Heart right ventricle (tissue), 16 donors: ENCODE measurements at regions not wholly inside any gene's neighbourhood (a gene's known extent, or its start where the extent isn't known, plus 50 kb on each side); places are given as distances from the start of the nearest gene placed in this dataset.
"Not testable (repeated sequence)": the region's sequence is repeated elsewhere in the genome, so short reads cannot be mapped to it uniquely, and the experiment has no call there.

ENCODE experiments used
- ATAC-seq, 8 donors: fragments of 200-7000 bp; cut with Tn5 transposase; one replicate each; pipeline ENCODE4 v1.9.1; 2020; ENCODE audit warnings: mild to moderate bottlenecking in 8 of 8, moderate library complexity in 8 of 8, moderate number of reproducible peaks in 1 of 8
- DNase-seq, 2 donors: peaks; one replicate each; pipeline ENCODE4 v3.0.0-alpha.2; 2020
- H3K27ac ChIP-seq, 10 donors: fragments of 200-600 bp; sonication (generic) in 2 of 10; one replicate each; pipeline versions ENCODE4 v1.5.0 to v1.8.0; 2020 to 2022; ENCODE audit warnings: mild to moderate bottlenecking in 3 of 10
- H3K27me3 ChIP-seq, 7 donors: fragments of 200-600 bp; one replicate each; pipeline ENCODE4 v1.8.0; 2021 to 2022; ENCODE audit warnings: mild to moderate bottlenecking in 2 of 7
- H3K36me3 ChIP-seq, 9 donors: fragments of 200-600 bp; sonication (generic) in 1 of 9; one replicate each; pipeline versions ENCODE4 v1.5.0 to v1.8.0; 2020 to 2022; ENCODE audit warnings: mild to moderate bottlenecking in 2 of 9
- H3K4me1 ChIP-seq, 9 donors: fragments of 200-600 bp; sonication (generic) in 1 of 9; one replicate each; pipeline versions ENCODE4 v1.5.0 to v1.8.0; 2020 to 2022; ENCODE audit warnings: mild to moderate bottlenecking in 4 of 9
- H3K4me3 ChIP-seq, 10 donors: fragments of 200-600 bp; sonication (generic) in 2 of 10; one replicate each; pipeline versions ENCODE4 v1.5.0 to v1.8.0; 2020 to 2022; ENCODE audit warnings: mild to moderate bottlenecking in 7 of 10, moderate library complexity in 2 of 10
- H3K9me3 ChIP-seq, 11 donors: fragments of 200-600 bp in 10 of 11; sonication (generic) in 2 of 11; one replicate each; pipeline versions ENCODE4 v1.5.0 to v1.8.0; 2013 to 2022; ENCODE audit warnings: mild to moderate bottlenecking in 2 of 11, control low read depth in 1 of 11, moderate library complexity in 1 of 11
- CTCF ChIP-seq, 9 donors: fragments of 200-600 bp; sonication (generic) in 2 of 9; IDR thresholded peaks; one replicate each; pipeline versions ENCODE4 v1.5.0 to v1.8.0; 2021 to 2022; ENCODE audit warnings: antibody characterized with exemption in 9 of 9, mild to moderate bottlenecking in 5 of 9, moderate library complexity in 1 of 9
- WGBS, 2 donors: extraction: QIAGEN DNeasy Blood & Tissue Kit; methylation state at CpG; one replicate each; pipeline ENCODE4 v1.1.7; 2013; ENCODE audit warnings: inconsistent platforms in 1 of 2; 5-methylcytosine and 5-hydroxymethylcytosine counted together
- intact Hi-C, 10 donors: fragments of 100-400 bp; cut with DNase I; formaldehyde crosslinking; loops; one replicate each; pipeline versions ENCODE4 v1.11.1 to v1.14.2; 2022
- donor health status: Arrhythmogenic right ventricular cardiomyopathy.
- donor health status: ischemic (EF 13 %, LVEDD 7.1; RV severe dilation, severe dysfunction).
- donor health status: healthy with polysubstance abuse.
- donor health status: DM: no; HTN: yes; CAD: no.
- donor health status: DM: no; HTN: no; CAD: no.
- donor health status: ischemic (EF 25% LVEDD 6.9; RV normal size, moderate dysfunction).
- donor health status: ischemic (EF 25% LVEDD 5.7; RV mildly dilated, moderate dysfunction).
- donor health status: healthy.
- donor health status: DM: yes; HTN: yes; CAD: no.
- donor health status: Ischemic cardiomyopathy.
- donor health status: ischemic (EF 35%, LVEDD 5.7; RV mildly dilated, moderate dysfunction).
- donor health status: nonischemic (EF 11% LVEDD 7.7; RV severe dilation, severe dysfunction).
- donor health status: DM: yes; HTN: yes; CAD: no.
- donor health status: PGD.
- donor health status: ischemic (EF 29% LVEDD 5.4; RV normal size, mild dysfunction).
- donor health status: nonischemic (EF 23%, LVEDD 6.1; RV moderate dilation, normal function).

GRCh38 chr3:68515237-68515636 lies 417.1 kb downstream of the TAFA4 start:
- H3K36me3 ChIP-seq = no peaks in the 10 kb centered on the region
- intact Hi-C loops = no loop called here
- no peak overlapping the region for H3K4me3 ChIP-seq
- no peaks in the 10 kb centered on the region for H3K9me3 ChIP-seq
- no peak for TF ChIP-seq CTCF (IDR thresholded peaks at IDR 0.05)
- WGBS, 2 donors = 41 to 56% methylated on average over 1 of the region's 1 CpG
- ATAC-seq = no peak
- H3K4me1 ChIP-seq = no peaks in the 10 kb centered on the region
- H3K27me3 ChIP-seq = no peaks in the 10 kb centered on the region
- no peak for DNase-seq
- no peak overlapping the region for H3K27ac ChIP-seq

GRCh38 chr3:68504201-68504600 lies 428.1 kb downstream of the TAFA4 start:
- 36 to 60% methylated on average over 2 of the region's 2 CpGs for WGBS, 2 donors
- H3K36me3 ChIP-seq = no peaks in the 10 kb centered on the region
- no peak for TF ChIP-seq CTCF (IDR thresholded peaks at IDR 0.05)
- intact Hi-C loops = no loop called here
- H3K27me3 ChIP-seq = no peaks in the 10 kb centered on the region
- no peak overlapping the region for H3K4me3 ChIP-seq
- DNase-seq = no peak
- H3K4me1 ChIP-seq = no peaks in the 10 kb centered on the region
- H3K9me3 ChIP-seq = peaks cover 0 to 16% (median 0%) of the 10 kb centered on the region in 11 donors
- no peak overlapping the region for H3K27ac ChIP-seq
- no peak for ATAC-seq

- H3K36me3 ChIP-seq, DNase-seq, H3K27ac ChIP-seq, ATAC-seq, H3K4me1 ChIP-seq, H3K4me3 ChIP-seq, H3K9me3 ChIP-seq, H3K27me3 ChIP-seq, intact Hi-C loops: not testable (repeated sequence)
- WGBS, 2 donors = 79% methylated on average over 1 of the region's 1 CpG
These were observed 446.5 kb downstream of the TAFA4 start for GRCh38 chr3:68485845-68486244.

GRCh38 chr3:68485051-68485450 lies 447.3 kb downstream of the TAFA4 start:
- no peak for ATAC-seq
- TF ChIP-seq CTCF (IDR thresholded peaks at IDR 0.05) = no peak
- intact Hi-C loops = no loop called here

GRCh38 chr3:68483601-68484000 lies 448.7 kb downstream of the TAFA4 start:
- ATAC-seq = no peak

More at GRCh38 chr3:68485051-68485450, 447.3 kb downstream of the TAFA4 start:
- H3K36me3 ChIP-seq = no peaks in the 10 kb centered on the region
- H3K4me1 ChIP-seq = no peaks in the 10 kb centered on the region
- H3K27me3 ChIP-seq = no peaks in the 10 kb centered on the region
- no peak overlapping the region for H3K27ac ChIP-seq
- no peak for DNase-seq
- H3K9me3 ChIP-seq = no peaks in the 10 kb centered on the region
- 36 to 43% methylated on average over 1 of the region's 1 CpG for WGBS, 2 donors
- no peak overlapping the region for H3K4me3 ChIP-seq

More at GRCh38 chr3:68483601-68484000, 448.7 kb downstream of the TAFA4 start:
- no peak for TF ChIP-seq CTCF (IDR thresholded peaks at IDR 0.05)
- Histone ChIP-seq H3K4me3 (no peak overlapping the region), H3K27me3 (no peaks in the 10 kb centered on the region), H3K36me3 (no peaks in the 10 kb centered on the region), H3K27ac (no peak overlapping the region), H3K9me3 (no peaks in the 10 kb centered on the region), H3K4me1 (no peaks in the 10 kb centered on the region)
- DNase-seq = no peak
- intact Hi-C loops = no loop called here
- WGBS, 2 donors = 63 to 75% methylated on average over 3 of the region's 3 CpGs
